Panc1 (cell line): ENCODE measurements at regions not wholly inside any gene's neighbourhood (a gene's known extent, or its start where the extent isn't known, plus 50 kb on each side); places are given as distances from the start of the nearest gene placed in this dataset.
"Not testable (repeated sequence)": the region's sequence is repeated elsewhere in the genome, so short reads cannot be mapped to it uniquely, and the experiment has no call there.

Experiments
- CTCF ChIP-seq: fragments of 450-650 bp; IDR thresholded peaks from 2 replicates; pipeline ENCODE4 v1.5.1; 2017; ENCODE audit warnings: mild to moderate bottlenecking
- POLR2AphosphoS5 ChIP-seq: IDR thresholded peaks from 2 replicates; pipeline ENCODE4 v1.6.1; 2012; ENCODE audit warnings: mild to moderate bottlenecking, low read depth, low read length, moderate library complexity
- REST ChIP-seq, 2 experiments: IDR thresholded peaks; 2 replicates each; pipeline ENCODE4 v1.6.1; 2011 to 2012; ENCODE audit warnings: low read depth in 2 of 2, control low read depth in 1 of 2, low read length in 1 of 2, mild to moderate bottlenecking in 1 of 2, moderate library complexity in 1 of 2; ENCODE audit not compliant: insufficient read depth in 1 of 2
- TCF7L2 ChIP-seq: IDR thresholded peaks from 2 replicates; pipeline ENCODE4 v1.6.1; 2011; ENCODE audit warnings: mild to moderate bottlenecking, low read depth, low read length, inconsistent platforms

- TF ChIP-seq CTCF; POLR2AphosphoS5; REST (IDR thresholded peaks at IDR 0.05; ENCODE audit: insufficient read depth in 1 of 2, low read depth in 2 of 2, low read length in 1 of 2); TCF7L2: not testable (repeated sequence)
Measured at GRCh38 chrX:138777908-138778575, 66.5 kb upstream of the FGF13 start.
